GM23248 (cell line): ENCODE measurements at regions not wholly inside any gene's neighbourhood (a gene's known extent, or its start where the extent isn't known, plus 50 kb on each side); places are given as distances from the start of the nearest gene placed in this dataset.

Source experiments
- EZH2 ChIP-seq: fragments of 200-600 bp; sonication (generic); IDR thresholded peaks from 2 replicates; pipeline ENCODE4 v1.6.1; 2018; ENCODE audit warnings: antibody characterized with exemption, mild to moderate bottlenecking; ENCODE audit not compliant: insufficient read depth, poor library complexity, severe bottlenecking
- EZH2phosphoT487 ChIP-seq: fragments of 200-600 bp; sonication (generic); IDR thresholded peaks from 2 replicates; pipeline ENCODE4 v1.6.1; 2018; ENCODE audit warnings: antibody characterized with exemption, moderate library complexity, mild to moderate bottlenecking, low read depth; ENCODE audit not compliant: insufficient read depth

DNA sequence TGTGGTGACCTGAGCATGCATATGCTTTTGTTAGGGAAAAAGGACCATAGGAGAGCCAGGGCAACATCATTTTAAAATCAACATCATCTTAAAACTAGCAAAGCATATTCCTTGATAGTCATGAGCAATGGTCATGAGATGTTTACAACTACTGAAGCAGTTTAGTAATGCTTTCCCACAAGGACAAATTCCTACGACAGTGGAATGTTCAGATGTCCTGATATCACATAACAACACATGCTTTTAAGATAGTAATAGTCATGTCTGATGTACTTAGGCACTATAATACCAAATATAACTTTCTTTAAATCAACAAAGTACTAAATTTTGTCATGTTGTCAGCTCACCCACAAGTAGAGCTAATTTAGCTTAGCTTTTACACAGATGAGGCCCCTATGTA is 370.3 kb downstream of the HTR1B start:
- TF ChIP-seq EZH2 (no peak), EZH2phosphoT487 (no peak)
